ENCODE measurements at regions not wholly inside any gene's neighbourhood (a gene's known extent, or its start where the extent isn't known, plus 50 kb on each side); places are given as distances from the start of the nearest gene placed in this dataset.

DNA sequence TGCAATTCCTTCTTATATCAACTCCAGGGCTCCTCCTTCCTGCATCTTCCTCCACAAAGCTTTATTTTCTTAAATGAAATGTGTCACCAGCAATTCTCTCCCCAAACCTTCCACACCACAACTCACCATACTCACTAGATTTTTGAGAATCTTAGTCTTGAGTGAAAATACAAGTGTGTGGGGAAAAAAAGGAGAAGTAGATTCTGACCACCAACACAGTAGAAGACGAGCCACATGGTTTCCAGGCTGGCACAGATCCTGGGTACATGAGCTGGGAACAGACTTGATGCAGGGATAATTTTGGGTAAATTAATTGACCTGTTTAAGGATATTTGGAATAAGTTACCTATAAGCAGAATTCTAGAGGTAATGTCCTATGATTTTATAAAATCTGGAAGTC lies 72.8 kb upstream of the KCNJ15 start:
- in situ Hi-C loops (cut with MboI; ENCODE audit: low sequenced_read_pairs): no loop called here

DNA sequence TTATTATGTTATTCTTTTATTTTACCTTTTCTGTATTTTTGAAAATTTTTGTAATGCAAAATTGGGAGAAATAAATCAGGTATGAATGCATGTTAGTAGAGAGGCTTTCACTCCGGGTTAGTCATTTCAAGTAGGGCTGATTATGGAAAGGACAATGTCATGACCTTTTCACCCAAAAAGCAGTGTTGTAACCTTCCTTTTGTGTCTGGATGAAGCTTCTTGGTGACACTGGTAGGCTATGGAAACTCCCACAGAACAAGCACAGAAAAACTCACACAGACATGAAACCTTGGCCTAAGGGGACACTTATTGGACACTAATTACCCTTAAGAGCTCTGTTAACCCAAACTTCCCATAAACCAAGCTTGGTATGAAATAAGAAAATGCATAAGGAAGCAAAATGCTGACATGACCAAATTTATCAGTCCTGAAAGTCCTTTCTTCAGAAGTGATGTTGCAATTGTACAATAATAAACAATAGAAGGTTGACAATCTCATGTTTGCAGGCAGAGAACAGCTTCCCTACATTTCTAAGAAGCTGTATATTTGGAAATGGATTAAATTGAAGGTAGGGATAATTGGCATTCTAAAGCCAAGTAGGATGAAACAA lies 70.0 kb upstream of the KCNJ15 start:
- in situ Hi-C loops (cut with MboI; ENCODE audit: low sequenced_read_pairs): no loop called here

DNA sequence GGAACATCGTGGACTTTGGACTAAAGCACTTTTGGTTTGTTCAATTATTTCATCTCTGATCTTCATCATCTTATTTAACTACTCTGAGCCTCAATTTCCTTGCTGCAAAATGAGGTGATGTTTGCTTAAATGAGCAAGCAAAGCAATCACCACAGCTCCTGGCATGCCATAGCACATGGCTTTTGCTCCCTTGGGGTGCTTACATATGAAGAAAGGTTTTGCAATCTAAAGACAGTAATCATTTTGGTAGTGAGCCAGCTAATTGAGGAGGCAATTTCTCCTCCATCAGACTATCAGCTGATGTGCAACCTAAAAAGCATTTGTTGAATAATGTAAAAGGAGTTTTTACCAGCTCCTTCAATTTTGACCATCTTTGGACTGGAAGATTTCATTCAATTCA lies 68.8 kb upstream of the KCNJ15 start:
- in situ Hi-C loops (cut with MboI; ENCODE audit: low sequenced_read_pairs): no loop called here

DNA sequence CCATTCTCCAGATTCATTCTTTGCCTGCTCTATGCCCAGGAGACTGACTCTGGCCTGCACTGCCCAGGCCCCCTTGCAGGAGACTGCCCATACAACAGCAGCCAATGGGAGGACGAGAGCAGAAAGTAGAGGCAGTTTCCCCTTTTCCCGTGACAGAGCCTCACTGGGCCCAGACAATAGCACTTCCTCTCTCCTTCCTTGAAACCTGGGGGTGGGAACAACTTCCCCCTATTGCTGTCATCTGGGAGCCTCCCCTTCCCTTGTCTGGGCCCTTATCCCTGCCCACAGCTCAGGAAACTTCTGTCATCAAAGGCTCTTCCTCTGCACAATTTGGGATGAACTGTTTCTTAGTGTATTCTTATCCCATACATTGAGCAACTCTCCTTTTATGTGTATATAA lies 60.8 kb upstream of the KCNJ15 start:
- in situ Hi-C loops (cut with MboI; ENCODE audit: low sequenced_read_pairs): no loop called here

DNA sequence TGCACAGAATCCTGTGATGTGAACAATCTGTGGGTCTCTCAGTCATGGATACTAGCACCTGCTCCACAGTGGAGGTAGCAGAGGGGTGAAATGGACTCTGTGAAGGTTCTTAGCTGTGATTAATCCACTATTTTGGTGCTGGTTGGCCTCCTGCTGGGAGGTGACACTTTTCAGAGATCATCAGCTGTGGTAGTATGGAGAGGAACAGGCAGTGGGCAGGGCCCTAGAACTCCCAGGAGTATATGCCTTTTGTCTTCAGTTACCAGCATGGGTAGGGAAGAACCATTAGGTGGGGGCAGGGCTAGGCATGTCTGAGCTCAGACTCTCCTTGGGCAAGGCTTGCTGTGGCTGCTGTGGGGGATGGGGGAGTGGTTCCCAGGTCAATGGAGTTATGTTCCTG lies 54.0 kb upstream of the KCNJ15 start:
- in situ Hi-C loops (cut with MboI; ENCODE audit: low sequenced_read_pairs): loop anchor here (10.0 kb wide), 1 partner anchor 142 kb away; no protein-coding TSS in a partner anchor

DNA sequence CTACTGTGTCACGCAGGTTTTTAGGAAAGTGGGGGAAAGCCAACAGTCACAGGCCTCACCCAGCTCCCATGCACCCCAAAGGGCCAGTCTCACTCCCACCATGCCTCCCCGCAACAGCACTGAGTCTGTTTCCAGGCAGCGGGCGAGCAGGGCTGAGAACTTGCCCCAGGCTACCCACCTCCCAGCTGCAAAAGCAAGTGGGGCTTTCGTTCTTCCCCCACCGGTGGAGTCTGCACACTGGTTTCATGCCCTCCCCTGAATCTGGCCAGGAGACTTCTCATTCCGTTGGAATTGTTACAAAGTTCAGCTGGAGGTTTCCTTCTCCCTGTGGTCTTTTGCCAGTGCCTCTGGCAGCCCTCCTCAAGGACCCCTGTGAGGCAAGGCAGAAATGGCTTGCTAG lies 53.6 kb upstream of the KCNJ15 start:
- in situ Hi-C loops (cut with MboI; ENCODE audit: low sequenced_read_pairs): loop anchor here (10.0 kb wide), 1 partner anchor 142 kb away; no protein-coding TSS in a partner anchor

DNA sequence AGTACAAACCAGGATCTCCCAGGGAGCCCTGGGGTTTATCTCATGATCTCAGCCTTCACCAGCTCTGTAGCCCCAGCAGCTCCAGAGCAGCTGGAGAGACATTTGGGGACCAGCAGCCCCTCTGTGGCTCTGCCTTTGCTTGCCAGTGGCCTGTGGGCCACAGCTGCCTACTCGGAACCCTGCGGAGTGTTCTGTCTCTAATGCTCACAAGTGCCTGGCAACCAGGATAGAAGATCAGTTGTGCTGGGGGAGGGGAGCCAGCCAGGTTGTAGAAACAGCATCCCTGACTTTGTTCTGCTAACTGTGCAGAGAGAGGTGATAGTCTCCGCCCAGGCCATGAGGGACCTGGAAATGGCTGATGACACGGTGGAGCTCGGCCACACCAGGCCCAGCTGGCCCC lies 50.9 kb upstream of the KCNJ15 start:
- in situ Hi-C loops (cut with MboI; ENCODE audit: low sequenced_read_pairs): loop anchor here (10.0 kb wide), 1 partner anchor 139 kb away; no protein-coding TSS in a partner anchor

DNA sequence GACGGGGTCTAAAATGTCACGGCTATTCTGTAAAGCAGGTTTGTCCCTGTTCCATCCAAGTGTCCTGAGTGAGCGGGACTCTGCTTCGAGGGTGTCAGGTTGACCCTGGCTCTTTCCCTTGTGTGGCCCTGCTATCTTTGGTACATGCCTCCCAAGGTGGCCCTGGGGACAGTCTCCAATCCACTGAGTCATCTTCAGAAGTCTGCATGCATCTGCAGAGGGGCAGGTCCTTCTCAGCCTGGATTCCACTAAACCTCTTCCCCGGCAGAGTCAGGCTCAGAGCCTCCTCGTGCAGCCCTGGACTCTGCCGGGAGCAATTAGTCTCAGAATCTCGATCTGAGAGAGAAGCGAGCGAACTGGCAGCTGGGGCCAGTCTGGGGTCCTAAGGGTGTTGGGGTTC lies 50.1 kb upstream of the KCNJ15 start:
- in situ Hi-C loops (cut with MboI; ENCODE audit: low sequenced_read_pairs): loop anchor here (10.0 kb wide), 1 partner anchor 138 kb away; no protein-coding TSS in a partner anchor

Measured in HL-60/S4 treated with phorbol 12-myristate 13-acetate at 8.2 ng/mL for 4 days and 3 days (cell line).